GM21619 (cell line): ENCODE measurements at regions not wholly inside any gene's neighbourhood (a gene's known extent, or its start where the extent isn't known, plus 50 kb on each side); places are given as distances from the start of the nearest gene placed in this dataset.
A peak's percentile ranks its signal among the peaks of the same experiment; 100 is the strongest.
"Not testable (repeated sequence)": the region's sequence is repeated elsewhere in the genome, so short reads cannot be mapped to it uniquely, and the experiment has no call there.

Experiments used
- ATAC-seq: cut with Tn5 transposase; IDR thresholded peaks from one replicate; pipeline ENCODE4 v1.9.1; 2021; ENCODE audit not compliant: unreplicated experiment

DNA sequence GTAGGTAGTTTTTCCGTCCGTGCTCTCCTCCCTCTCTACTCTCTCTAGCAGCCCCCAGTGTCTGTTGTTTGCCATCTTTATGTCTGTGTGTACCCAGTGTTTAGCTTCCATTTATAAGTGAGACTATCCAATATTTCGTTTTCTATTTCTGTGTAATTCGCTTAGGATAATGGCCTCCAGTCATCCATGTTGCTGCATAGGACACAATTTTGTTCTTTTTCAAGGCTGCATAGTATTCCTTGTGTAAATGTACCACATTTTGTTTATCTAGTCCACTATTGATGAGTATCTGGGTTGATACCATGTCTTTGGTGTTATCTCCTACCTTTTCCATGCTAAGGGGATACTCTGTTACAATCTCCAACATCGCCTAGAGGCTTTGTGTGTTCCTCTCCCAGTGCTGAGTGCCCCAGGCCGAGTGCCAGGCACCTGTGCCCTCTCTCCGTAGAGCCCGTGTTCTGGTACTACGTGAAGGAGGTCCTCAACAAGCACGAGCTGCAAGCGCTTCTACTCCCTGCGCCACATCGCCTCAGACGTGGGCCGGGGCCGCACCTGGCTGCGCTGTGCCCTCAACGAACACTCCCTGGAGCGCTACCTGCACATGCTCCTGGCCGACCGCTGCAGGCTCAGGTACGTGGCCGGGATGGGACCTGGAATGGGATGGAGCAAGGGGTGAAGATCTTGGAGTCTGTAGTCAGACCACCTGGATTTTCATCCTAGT, 51.0 kb downstream of the NPIPB11 start:
- not testable (repeated sequence) for ATAC-seq

GRCh38 chr16:29354449-29354848, 52.1 kb downstream of the NPIPB11 start:
- not testable (repeated sequence) for ATAC-seq

DNA sequence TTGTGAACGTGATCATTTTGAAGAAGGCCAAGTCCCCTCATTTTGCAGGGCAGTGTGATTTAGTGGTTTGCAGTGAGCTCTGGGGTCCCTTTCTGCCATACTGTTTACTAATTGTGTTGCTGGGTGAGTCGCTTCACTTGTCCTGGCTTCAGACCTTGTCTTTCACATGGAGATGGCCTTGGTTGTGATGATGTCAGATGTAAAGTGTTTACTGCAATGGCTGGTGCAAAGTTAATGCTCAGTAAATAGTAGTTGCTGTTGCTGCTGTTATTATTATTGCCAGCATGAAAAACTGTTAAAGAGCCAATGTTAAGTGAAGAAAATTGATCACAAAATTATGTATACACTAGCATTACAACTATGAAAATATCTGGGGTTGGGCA, 53.9 kb downstream of the NPIPB11 start:
- ATAC-seq, result not testable (repeated sequence)

DNA sequence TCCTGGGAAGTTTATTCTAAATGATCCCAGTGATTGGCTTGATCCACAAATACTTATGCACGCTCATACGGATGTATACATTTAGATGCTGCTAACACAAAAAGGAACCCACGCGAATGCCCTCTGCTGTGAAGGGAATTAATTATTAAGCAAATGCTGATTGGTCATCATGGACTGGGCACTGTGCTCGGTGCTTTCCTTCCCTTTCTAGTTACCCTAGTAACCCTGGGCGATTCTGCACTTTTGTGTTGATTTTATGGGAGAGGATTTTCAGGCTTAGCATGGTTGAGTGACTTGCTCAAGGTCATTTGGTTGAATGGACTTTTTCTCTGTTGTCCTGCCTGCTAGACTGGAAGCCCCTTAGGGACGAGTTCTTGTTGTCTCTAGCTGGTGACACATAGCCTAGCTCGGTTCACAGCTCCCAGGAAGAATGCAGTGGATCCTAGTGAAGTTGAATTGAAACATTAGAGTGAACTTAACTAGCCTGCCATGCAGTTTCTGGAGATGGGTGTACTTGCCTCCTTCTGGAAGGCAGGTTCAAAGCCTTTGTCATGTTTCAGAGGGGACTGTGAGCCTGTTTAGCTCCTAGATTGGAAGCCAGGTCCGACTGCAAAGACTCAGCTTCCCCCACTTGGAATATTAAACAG, 54.4 kb downstream of the NPIPB11 start:
- not testable (repeated sequence) for ATAC-seq

GRCh38 chr16:29351271-29351969, 55.1 kb downstream of the NPIPB11 start:
- ATAC-seq, result not testable (repeated sequence)

DNA sequence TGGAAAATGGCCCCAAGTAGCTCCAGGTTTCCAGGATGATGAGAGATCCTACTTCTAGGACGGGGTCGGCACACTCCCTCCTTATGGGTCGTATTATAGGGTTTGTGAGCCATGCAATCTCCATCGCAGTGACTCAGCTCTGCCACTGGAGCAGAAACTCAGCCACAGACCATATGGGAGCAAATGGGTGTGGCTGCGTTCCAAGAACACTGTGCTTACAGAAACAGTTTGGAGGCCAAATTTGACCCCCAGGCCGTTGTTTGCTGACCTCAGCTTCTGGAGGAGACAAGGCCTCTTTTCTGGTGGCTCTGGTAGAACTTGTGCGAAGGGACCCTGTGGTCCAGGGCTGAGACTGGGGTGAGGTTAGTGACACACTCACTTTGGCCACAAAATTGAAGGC, 56.5 kb downstream of the NPIPB11 start:
- ATAC-seq, result not testable (repeated sequence)

DNA sequence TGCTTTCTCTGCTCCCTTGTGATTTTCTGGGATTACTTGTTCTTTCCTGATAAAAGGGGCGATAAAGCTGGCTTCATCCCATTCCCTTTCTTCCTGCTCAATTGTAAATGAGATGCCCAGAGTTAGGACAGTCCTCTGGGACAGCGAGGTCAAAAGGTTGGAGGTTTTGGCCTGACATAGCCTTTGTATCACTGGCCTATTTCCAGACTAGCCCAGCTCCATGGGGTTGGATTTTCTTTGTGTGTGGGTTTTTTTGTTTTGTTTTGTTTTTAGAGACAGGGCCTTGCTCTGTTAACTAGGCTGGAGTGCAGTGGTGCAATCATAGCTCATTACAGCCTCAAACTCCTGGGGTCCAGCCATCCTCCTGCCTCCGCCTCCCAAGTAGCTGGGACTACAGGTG, 57.8 kb downstream of the NPIPB11 start:
- ATAC-seq, result not testable (repeated sequence)

DNA sequence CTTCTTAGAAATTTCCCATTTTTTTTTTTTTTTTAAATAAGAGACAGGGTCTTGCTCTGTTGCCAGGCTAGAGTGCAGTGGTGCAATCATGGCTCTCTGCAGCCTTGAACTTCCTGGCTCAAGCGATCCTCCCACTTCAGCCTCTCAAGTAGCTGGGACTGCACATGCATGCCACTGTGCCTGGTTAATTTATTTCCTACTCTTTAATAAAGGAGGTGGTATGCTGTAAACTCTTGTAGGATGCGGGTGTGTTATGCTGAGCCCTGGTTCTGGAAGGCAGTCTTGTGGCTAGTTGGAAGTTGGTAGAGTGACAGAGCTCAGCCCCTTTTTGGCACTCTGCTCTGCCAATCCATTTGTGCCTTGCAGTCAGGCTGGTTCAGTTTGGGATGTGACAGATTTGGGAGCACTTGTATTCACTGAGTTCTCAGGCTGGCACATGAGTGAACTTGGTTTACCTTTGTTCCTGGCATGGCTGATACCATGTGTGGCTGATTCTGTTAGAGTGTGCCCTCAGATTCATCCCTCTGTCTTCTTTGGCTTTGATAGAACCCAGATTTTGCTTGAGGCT, 58.3 kb downstream of the NPIPB11 start:
- ATAC-seq, result not testable (repeated sequence)

GRCh38 chr16:29346796-29347580, 59.5 kb downstream of the NPIPB11 start:
- not testable (repeated sequence) for ATAC-seq

DNA sequence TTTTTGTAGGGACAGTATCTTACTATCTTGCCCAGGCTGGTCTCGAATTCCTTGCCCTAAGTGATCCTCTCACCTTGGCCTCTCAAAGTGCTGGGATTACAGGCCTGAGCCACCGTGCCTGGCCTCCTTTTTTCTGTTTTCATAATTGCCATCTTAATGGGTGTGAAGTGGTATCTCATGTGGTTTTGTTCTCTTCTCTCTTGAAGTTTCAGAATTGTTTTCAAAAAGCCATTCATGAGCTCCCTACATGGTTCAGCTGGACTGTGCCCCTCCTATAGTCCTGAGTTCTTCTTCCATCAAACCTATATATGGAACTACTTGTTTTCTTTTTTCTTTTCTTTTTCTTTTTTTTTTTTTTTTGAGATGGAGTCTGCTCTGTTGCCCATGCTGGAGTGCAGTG, 60.3 kb downstream of the NPIPB11 start:
- ATAC-seq, result not testable (repeated sequence)

GRCh38 chr16:29342937-29343336, 63.6 kb downstream of the NPIPB11 start:
- not testable (repeated sequence) for ATAC-seq

DNA sequence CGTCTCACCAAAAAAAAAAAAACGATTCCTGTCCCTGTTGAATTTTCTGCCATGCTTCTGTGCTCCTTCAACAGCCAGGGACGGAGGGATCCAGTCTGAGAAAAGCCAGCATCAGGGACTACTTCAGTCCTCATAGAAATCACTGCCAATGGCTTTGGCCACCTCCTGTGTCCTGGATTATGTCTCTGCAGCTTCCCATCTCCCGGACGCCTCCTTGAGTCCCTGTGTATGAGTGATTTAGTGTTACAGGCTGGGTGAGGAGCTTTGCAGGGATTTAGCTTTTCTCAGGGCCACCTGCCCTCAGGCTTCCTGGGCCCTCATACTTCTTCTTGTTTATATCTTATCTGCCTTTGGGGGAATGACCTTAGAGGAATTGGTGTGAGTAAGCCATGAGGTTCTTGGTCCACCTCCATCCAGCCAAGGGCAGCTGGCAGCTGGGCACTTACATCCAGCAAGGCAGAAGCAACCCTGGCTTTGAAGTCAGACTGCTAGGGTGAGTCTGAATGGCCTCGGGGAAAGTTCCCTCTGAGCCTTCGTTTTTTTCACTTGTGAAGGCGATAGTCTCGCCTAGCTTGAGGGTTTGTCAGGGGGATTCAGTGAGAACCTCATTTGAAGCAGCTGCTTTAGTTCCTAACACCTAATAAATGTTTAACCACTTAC, 65.6 kb downstream of the NPIPB11 start:
- not testable (repeated sequence) for ATAC-seq

- not testable (repeated sequence) for ATAC-seq
These were observed 66.3 kb downstream of the NPIPB11 start for GRCh38 chr16:29340235-29340634.

- ATAC-seq, result peak; percentile 63
These were observed 67.5 kb downstream of the NPIPB11 start for GRCh38 chr16:29338821-29339700.

DNA sequence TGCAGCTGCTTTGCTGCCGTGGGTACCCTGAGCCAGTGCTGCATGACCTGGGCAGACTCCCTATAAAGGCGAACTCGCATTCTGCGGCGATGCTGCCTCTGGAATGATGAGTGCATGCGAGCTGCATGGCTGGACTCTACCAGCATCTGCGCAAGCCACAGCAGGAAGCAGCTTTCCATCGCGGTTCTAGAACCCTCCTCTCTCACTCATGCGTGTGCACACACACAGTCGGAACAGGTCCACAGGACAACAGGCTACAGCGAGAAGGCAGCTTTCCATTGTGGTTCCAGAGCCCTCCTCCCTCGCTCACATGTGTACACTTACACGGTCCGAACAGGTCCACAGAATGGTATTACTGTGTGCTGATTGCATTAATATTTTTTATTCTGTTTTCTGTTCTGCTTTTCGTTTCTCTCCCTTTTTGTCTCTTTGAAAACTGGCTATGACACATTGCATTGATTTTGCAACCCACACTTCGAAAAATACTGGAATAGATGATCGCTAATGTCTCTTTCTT, 69.1 kb downstream of the NPIPB11 start:
- peak; percentile 36 for ATAC-seq

- ATAC-seq, result not testable (repeated sequence)
These were observed 71.0 kb downstream of the NPIPB11 start for GRCh38 chr16:29335549-29335846.

- ATAC-seq, result not testable (repeated sequence)
These were observed 71.5 kb downstream of the NPIPB11 start for GRCh38 chr16:29334776-29335548.

DNA sequence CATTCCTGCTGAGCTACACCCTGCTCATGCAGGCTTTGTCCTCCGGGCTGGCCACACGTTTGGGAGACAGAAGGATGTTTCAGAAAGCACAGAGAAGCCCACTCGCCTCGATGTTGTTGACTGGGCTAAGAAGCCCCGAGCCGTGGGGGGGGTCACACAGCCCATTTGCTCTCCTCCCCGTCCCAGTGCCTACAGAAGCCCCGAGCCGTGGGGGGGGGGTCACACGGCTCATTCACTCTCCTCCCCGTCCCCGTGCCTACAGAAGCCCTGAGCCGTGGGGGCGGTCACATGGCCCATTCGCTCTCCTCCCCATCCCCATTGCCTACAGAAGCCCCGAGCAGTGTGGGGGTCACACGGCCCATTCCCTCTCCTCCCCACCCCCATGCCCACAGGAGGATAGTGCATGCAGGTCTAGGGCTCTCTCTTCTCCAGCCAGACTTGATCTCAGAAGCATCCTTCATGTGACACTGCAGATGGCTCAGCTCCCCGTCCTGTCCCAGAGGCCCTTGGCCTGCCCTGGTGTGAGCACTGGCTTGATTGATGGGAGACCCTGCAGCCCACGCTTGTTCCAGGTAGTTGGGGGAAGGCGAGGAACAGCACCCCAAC, 72.9 kb downstream of the NPIPB11 start:
- not testable (repeated sequence) for ATAC-seq
